ENCODE measurements at regions not wholly inside any gene's neighbourhood (a gene's known extent, or its start where the extent isn't known, plus 50 kb on each side); places are given as distances from the start of the nearest gene placed in this dataset.

DNA sequence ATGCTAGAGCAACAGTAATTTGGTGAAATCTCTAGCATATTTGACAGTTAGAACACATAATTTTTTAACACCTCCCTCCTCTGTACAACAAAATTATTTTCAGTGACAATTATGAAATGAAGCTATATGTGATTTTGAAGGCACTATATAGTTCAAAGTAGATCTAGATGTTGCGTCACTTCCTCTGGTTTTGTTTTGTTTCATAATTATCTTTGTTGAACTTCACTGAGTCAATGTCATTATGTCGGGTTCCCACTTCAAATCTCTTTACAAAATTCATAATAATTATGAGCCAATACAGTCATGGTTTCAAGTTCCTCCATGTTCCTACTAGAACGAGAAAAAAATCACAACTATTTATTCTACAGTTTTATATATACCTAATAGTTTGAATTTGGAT, 254.8 kb upstream of the PLXNA2 start:
- H3K4me3 ChIP-seq = no peak overlapping the region
- TF ChIP-seq, protein P1, sequence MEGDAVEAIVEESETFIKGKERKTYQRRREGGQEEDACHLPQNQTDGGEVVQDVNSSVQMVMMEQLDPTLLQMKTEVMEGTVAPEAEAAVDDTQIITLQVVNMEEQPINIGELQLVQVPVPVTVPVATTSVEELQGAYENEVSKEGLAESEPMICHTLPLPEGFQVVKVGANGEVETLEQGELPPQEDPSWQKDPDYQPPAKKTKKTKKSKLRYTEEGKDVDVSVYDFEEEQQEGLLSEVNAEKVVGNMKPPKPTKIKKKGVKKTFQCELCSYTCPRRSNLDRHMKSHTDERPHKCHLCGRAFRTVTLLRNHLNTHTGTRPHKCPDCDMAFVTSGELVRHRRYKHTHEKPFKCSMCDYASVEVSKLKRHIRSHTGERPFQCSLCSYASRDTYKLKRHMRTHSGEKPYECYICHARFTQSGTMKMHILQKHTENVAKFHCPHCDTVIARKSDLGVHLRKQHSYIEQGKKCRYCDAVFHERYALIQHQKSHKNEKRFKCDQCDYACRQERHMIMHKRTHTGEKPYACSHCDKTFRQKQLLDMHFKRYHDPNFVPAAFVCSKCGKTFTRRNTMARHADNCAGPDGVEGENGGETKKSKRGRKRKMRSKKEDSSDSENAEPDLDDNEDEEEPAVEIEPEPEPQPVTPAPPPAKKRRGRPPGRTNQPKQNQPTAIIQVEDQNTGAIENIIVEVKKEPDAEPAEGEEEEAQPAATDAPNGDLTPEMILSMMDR (IDR thresholded peaks at IDR 0.05) = no peak
- intact Hi-C loops (cut with DNase I) = no loop called here
- DNase-seq (no peak), ATAC-seq (no peak)
- no peaks in the 10 kb centered on the region for H3K9me3 ChIP-seq
- H3K4me1 ChIP-seq = no peaks in the 10 kb centered on the region
- no peaks in the 10 kb centered on the region for H3K36me3 ChIP-seq
- H3K27me3 ChIP-seq (ENCODE audit: low read depth) = no peaks in the 10 kb centered on the region
- H3K27ac ChIP-seq = no peak overlapping the region

DNA sequence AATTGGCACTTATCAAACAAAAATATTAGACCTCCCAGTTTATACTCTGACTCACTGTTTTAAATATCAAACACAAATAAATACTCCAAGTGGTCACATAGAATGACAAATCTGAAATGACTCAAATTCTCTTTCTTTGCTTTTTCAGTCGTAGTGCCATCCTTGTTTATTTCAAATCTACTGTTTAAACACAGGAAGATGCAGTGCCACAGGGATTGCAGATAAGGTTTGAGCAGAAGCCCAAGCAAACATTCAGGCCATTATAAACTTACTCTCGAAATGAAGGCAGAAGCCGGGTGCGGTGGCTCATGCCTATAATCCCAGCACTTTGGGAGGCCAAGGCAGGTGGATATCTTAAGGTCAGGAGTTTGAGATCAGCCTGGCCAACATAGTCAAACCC, 255.4 kb upstream of the PLXNA2 start:
- ATAC-seq = no peak
- Histone ChIP-seq H3K36me3 (no peaks in the 10 kb centered on the region), H3K27ac (no peak overlapping the region), H3K9me3 (no peaks in the 10 kb centered on the region), H3K27me3 (ENCODE audit: low read depth) (no peaks in the 10 kb centered on the region), H3K4me3 (no peak overlapping the region), H3K4me1 (no peaks in the 10 kb centered on the region)
- DNase-seq = no peak
- intact Hi-C loops (cut with DNase I) = no loop called here
- TF ChIP-seq, protein P1 (IDR thresholded peaks at IDR 0.05) = no peak

DNA sequence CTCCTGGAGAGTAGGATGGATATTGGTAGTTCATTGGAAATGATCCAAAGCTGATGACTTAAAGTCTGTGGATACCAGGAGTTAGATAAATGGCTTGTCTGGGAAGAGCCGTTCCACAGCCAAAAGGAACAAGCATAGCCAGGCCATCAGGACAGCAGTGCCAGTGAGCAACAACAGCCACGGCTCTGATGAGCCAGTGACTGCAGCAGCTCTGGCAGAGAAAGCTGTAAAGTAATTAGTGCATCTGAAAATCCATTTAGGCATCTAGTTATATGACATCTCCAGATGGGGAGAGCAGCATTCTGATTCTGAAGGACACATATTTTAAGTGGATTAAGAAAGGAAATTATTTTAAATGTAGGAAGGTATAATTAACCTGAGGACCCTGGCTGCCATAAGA, 256.2 kb upstream of the PLXNA2 start:
- intact Hi-C loops (cut with DNase I) = no loop called here
- H3K4me1 ChIP-seq = no peaks in the 10 kb centered on the region
- no peaks in the 10 kb centered on the region for H3K36me3 ChIP-seq
- no peak for ATAC-seq
- TF ChIP-seq, protein P1 (IDR thresholded peaks at IDR 0.05) = no peak
- H3K9me3 ChIP-seq = no peaks in the 10 kb centered on the region
- no peak for DNase-seq
- no peak overlapping the region for H3K4me3 ChIP-seq
- H3K27me3 ChIP-seq (ENCODE audit: low read depth) = no peaks in the 10 kb centered on the region
- H3K27ac ChIP-seq = no peak overlapping the region

DNA sequence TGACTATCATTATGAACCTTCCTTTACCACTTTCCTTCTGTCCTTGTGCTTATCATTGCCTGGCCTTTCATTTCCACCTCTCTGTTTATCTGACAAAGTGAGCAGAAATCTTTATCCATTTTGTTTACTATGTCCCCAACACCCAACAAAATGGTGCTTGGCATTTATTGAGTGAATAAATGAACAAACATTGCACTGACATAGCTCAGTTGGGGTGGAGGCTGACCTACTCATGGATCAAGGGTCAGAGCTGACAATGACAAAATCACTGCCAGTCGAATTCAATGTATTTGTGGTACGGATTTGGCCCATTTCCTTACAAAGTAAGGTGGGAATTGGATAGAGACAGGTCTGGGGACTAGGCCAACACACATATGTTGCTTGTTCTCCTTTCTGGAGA, 257.4 kb upstream of the PLXNA2 start:
- intact Hi-C loops (cut with DNase I) = no loop called here

DNA sequence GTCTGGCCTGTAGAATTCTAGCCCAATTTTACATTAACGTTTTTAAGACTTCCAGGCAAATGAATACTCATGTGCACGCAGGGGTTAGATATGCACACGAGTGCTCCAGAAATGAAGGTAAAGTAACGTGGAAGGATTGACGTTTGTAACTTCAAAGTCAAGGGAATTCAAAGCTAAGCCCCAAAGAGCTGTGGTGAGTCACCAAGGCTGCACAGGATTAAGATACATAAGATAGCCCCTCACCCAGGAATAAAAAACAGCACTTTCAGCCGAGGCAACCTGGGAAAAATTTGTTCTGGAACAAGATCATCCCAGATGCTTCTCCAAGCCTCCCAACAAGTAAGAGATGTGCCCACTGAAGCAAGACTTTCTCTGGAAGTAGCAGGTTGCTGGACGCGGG, 259.6 kb upstream of the PLXNA2 start:
- TF ChIP-seq, protein P1 (IDR thresholded peaks at IDR 0.05) = no peak
- H3K4me1 ChIP-seq = no peaks in the 10 kb centered on the region
- H3K27ac ChIP-seq = no peak overlapping the region
- no peaks in the 10 kb centered on the region for H3K9me3 ChIP-seq
- intact Hi-C loops (cut with DNase I) = no loop called here
- DNase-seq = no peak
- H3K27me3 ChIP-seq (ENCODE audit: low read depth) = no peaks in the 10 kb centered on the region
- ATAC-seq = no peak
- H3K4me3 ChIP-seq = no peak overlapping the region
- H3K36me3 ChIP-seq = no peaks in the 10 kb centered on the region

More for the DNA sequence above, 257.4 kb upstream of the PLXNA2 start:
- Histone ChIP-seq H3K9me3 (no peaks in the 10 kb centered on the region), H3K4me3 (no peak overlapping the region), H3K27ac (no peak overlapping the region), H3K4me1 (no peaks in the 10 kb centered on the region), H3K27me3 (ENCODE audit: low read depth) (no peaks in the 10 kb centered on the region), H3K36me3 (no peaks in the 10 kb centered on the region)
- no peak for ATAC-seq
- DNase-seq = no peak
- TF ChIP-seq, protein P1 (IDR thresholded peaks at IDR 0.05) = no peak

DNA sequence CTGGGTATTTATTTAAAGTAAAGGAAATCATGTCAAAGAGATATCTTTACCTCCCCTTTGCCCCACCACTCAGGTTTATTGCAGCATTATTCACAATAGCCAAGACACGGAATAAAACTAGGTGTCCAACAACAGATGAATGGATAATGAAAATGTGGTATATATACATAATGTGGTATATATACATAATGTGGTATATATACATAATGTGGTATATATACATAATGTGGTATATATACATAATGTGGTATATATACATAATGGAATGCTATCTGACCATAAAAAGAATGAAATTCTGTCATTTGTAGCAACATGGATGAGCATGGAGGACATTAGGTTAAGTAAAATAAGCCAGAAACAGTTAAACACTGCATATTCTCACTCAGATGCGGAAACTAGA, 262.6 kb upstream of the PLXNA2 start:
- TF ChIP-seq, protein P1 (IDR thresholded peaks at IDR 0.05) = no peak
- Histone ChIP-seq H3K9me3 (no peaks in the 10 kb centered on the region), H3K27me3 (ENCODE audit: low read depth) (no peaks in the 10 kb centered on the region), H3K36me3 (no peaks in the 10 kb centered on the region), H3K27ac (no peak overlapping the region), H3K4me3 (no peak overlapping the region), H3K4me1 (no peaks in the 10 kb centered on the region)
- intact Hi-C loops (cut with DNase I) = no loop called here
- no peak for DNase-seq
- ATAC-seq = no peak

Data from lower lobe of right lung (tissue), 2 donors.